Activated CD4-positive, alpha-beta T cell treated with anti-CD3 and anti-CD28 coated beads, Interleukin-2, amount 50 U/mL, for 48 hours (primary cell): ENCODE measurements at regions not wholly inside any gene's neighbourhood (a gene's known extent, or its start where the extent isn't known, plus 50 kb on each side); places are given as distances from the start of the nearest gene placed in this dataset.
"Not testable (repeated sequence)": the region's sequence is repeated elsewhere in the genome, so short reads cannot be mapped to it uniquely, and the experiment has no call there.

Experiments used
- DNase-seq, 2 experiments: peaks; one replicate each; pipeline ENCODE4 v3.0.0-alpha.2; 2020

- no peak for DNase-seq
These were observed 624.8 kb upstream of the PTBP2 start for GRCh38 chr1:96096613-96097321.

GRCh38 chr1:96104506-96104905, 617.1 kb upstream of the PTBP2 start:
- DNase-seq: no peak

GRCh38 chr1:96104906-96105305, 616.7 kb upstream of the PTBP2 start:
- DNase-seq: no peak

DNA sequence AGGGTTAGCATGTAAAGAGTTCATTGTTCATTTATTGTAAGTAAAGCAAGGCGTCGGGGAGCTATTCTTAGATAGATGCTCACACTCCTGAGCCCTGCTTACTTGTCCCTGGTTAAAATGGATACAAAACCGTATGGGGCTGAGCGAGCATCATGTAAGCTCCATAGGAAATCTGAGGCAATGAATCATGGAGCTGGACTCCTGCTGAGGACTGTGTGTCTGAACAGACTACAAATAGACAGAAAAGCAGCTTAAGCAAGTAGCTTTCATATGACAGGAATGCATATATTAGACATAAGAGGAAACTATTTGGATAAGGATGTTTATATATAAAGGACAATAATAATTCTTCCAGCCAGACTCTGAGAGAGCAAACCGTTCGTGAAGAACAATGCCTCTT, 604.9 kb upstream of the PTBP2 start:
- no peak for DNase-seq

DNA sequence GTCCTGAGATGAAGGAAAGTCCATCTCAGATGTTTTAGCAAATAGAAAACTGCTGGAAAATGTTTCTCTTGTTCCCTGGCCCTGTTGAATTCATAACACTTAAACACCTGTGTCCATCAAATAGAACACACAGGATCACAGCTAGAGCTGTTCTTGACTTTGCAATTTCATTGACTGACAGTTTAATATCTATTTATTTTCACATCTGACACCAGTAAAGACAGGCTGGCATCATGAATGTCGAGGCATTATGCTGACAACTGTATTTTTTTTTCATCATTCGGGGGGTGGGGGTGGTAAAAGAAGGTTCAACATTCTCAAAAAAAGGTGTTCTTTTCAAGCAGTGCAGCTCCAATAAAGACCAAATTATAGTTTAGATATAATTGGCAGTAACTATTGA, 591.2 kb upstream of the PTBP2 start:
- DNase-seq: no peak

DNA sequence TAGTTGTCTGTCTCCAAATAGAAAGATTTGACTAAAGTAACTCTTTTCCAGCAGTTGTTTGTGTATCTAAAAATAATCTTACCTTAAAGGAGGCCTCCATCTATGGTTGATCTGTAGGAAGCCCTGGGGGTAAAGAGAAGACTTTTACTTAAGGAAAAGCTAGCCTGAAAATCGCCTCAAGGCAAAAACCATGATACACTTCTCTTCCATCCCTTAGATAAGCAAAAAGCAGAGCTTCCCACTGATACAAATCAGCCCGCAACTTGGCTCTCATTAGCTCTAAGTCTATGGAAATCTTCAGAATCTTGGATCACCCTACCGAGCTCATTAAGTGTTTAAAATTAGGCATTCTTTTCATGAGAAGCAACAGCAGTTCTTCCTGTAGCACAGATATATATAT, 576.9 kb upstream of the PTBP2 start:
- DNase-seq: no peak

- DNase-seq: no peak
These were observed 576.1 kb upstream of the PTBP2 start for GRCh38 chr1:96145492-96145891.

DNA sequence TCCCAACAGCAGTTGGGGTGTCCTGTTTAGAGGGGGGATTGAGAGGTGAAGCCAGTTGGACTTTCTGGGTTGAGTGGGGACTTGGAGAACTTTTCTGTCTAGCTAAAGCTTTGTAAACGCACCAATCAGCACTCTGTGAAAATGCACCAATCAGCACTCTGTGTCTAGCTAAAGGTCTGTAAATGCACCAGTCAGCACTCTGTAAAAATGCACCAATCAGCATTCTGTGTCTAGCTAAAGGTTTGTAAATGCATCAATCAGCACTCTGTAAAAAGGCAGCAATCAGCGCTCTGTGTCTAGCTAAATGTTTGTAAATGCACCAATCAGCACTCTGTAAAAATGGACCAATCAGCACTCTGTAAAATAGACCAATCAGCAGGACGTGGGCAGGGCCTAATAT, 568.6 kb upstream of the PTBP2 start:
- DNase-seq: not testable (repeated sequence)

GRCh38 chr1:96157101-96157500, 564.5 kb upstream of the PTBP2 start:
- no peak for DNase-seq

GRCh38 chr1:96159379-96159778, 562.2 kb upstream of the PTBP2 start:
- no peak for DNase-seq

GRCh38 chr1:96164053-96164452, 557.5 kb upstream of the PTBP2 start:
- DNase-seq: no peak

DNA sequence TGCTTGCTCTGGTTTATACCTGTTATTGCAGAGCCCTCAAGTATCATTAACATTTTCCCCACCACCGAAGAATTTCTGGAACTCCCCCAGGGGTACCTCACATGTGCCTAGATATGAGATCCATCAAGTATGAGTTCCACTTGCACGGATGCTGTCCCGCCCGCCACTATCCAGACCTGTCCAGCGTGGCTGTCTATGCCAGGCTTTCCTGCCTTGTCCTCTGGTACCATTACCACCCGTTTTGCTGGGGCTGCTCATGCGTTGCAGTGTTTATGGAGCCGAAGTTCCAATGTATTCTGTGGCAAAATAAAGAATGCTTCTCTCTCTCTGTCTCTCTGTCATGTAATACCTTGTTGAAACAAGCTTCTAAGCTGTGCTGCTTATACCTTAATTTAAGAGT, 543.5 kb upstream of the PTBP2 start:
- DNase-seq: no peak

GRCh38 chr1:96183485-96183884, 538.1 kb upstream of the PTBP2 start:
- no peak for DNase-seq

GRCh38 chr1:96183928-96184327, 537.7 kb upstream of the PTBP2 start:
- DNase-seq: no peak

- no peak for DNase-seq
These were observed 536.4 kb upstream of the PTBP2 start for GRCh38 chr1:96185181-96185580.

- DNase-seq: no peak
These were observed 534.6 kb upstream of the PTBP2 start for GRCh38 chr1:96187020-96187419.

DNA sequence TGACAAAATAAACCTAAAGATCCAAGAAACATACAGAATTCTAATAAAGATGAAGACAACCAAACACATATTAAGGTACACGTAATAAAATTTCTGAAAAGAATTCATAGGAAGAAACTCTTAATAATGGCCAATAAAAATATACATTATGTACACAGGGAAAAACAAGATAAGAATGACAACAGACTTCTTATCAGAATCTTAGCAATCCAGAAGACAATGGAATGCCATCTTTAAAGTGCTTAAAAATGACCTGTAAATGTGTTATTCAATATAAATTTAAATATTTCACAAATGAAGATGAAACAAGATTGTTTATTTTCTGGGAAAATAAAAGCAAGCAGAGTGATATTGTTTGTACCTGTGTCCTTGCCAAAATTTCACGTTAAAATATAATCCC, 530.4 kb upstream of the PTBP2 start:
- DNase-seq: no peak

GRCh38 chr1:96206451-96206850, 515.1 kb upstream of the PTBP2 start:
- no peak for DNase-seq

DNA sequence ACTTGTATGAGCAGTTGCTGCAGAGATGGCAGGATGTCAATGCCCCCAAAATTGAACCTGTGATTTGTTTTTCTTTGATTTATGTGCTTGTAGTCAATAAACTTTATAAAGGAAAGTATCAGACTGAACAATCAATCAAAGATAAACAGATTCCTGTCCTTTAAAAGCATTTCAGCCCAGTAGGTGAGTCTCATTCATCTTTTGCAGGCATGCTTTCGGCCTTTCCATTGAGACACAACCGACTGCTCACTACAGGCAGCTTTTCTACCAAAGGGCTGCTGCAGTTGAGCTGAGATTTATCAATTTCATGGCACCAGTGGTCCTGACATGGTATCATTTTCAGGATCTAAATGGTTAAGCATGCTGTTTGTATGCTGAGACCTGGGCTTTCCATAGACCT, 513.6 kb upstream of the PTBP2 start:
- DNase-seq: no peak

GRCh38 chr1:96208428-96208827, 513.2 kb upstream of the PTBP2 start:
- no peak for DNase-seq

DNA sequence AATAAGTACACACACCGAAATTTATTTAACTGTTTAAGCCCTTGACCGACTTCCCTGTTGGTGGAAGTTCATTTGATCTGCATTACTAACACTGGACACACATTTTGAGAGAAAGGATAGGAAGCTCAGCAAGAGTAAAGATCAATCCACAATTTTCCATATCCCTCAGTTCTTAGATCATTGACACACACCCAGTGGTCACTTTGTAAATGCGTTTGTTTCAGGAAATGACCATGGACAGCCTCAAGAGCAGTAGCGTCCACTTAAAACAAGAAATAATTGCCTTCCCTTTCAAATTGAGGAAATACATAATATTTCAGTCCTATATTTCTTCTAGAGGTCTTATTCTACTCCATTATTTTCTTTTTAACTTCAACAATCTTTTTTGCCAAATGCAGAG, 511.5 kb upstream of the PTBP2 start:
- no peak for DNase-seq

GRCh38 chr1:96211202-96211601, 510.4 kb upstream of the PTBP2 start:
- no peak for DNase-seq

- DNase-seq: no peak
These were observed 506.6 kb upstream of the PTBP2 start for GRCh38 chr1:96214982-96215381.

DNA sequence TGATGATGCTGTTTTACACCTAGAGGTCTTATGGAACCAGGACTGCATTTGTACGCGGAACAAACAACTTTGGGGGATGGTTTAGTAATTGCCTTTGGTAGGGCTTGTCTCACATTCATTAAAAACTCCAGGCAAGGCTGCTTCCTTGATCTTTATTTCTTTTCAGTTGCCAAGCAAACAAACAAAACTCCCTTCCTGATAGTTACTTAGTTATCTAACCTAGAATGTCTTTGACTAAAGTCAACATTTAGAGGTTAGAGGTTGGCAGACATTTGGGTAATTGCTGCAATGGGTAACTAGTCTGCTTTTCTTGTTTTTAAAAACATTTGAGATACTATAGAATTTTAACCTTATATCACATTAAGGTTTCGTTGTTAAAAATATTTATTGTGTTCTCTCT, 500.9 kb upstream of the PTBP2 start:
- no peak for DNase-seq

DNA sequence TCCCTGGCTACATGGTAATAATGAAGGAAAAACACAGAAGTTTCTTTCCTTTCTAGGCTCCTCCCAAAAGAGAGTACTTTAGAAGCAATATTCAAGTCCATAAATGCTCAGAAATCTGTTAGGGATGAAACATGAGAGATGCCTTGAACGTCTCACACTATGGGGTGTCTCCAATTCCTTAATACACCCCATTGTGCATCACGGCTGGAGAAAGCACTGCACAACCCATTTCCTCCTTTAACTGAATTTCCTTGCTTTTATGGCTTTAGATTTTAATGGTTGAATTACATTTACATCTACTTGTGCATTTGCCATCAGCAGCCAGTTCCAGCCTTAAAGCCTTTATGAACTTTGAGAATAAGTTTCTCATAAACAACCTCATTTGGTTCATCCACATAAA, 498.9 kb upstream of the PTBP2 start:
- DNase-seq: no peak

GRCh38 chr1:96224229-96224628, 497.4 kb upstream of the PTBP2 start:
- DNase-seq: not testable (repeated sequence)
